Colonic mucosa (tissue), 4 donors: ENCODE measurements at regions not wholly inside any gene's neighbourhood (a gene's known extent, or its start where the extent isn't known, plus 50 kb on each side); places are given as distances from the start of the nearest gene placed in this dataset.
A peak's percentile ranks its signal among the peaks of the same experiment; 100 is the strongest.

Experiments
- DNase-seq: peaks from one replicate; pipeline ENCODE4 v3.0.0-alpha.2; 2020
- H3K27ac ChIP-seq: fragments of 200-600 bp; one replicate; pipeline ENCODE4 v1.8.0; 2021
- H3K27me3 ChIP-seq: fragments of 200-600 bp; one replicate; pipeline ENCODE4 v1.8.0; 2021
- H3K36me3 ChIP-seq: fragments of 200-600 bp; one replicate; pipeline ENCODE4 v1.8.0; 2021
- H3K4me1 ChIP-seq: fragments of 200-600 bp; one replicate; pipeline ENCODE4 v1.8.0; 2021; ENCODE audit warnings: mild to moderate bottlenecking
- H3K4me3 ChIP-seq: fragments of 200-600 bp; one replicate; pipeline ENCODE4 v1.8.0; 2021
- H3K9ac ChIP-seq, 2 donors: one replicate each; pipeline ENCODE4 v1.7.0; 2013; ENCODE audit warnings: control low read depth in 2 of 2, low read depth in 2 of 2, low read length in 2 of 2
- H3K9me3 ChIP-seq: fragments of 200-600 bp; one replicate; pipeline ENCODE4 v1.8.0; 2021
- intact Hi-C: fragments of 100-400 bp; cut with DNase I; formaldehyde crosslinking; loops from one replicate; pipeline ENCODE4 v1.14.1; 2022
- TF ChIP-seq, protein P1 (sequence below): fragments of 200-600 bp; IDR thresholded peaks from one replicate; pipeline ENCODE4 v1.8.0; 2022; ENCODE audit warnings: antibody characterized with exemption, mild to moderate bottlenecking
- donor health status: healthy.
- donor health status: DM: no; HTN: no; CAD: no.
- donor health status: DM: no; HTN: no; CAD: no.

DNA sequence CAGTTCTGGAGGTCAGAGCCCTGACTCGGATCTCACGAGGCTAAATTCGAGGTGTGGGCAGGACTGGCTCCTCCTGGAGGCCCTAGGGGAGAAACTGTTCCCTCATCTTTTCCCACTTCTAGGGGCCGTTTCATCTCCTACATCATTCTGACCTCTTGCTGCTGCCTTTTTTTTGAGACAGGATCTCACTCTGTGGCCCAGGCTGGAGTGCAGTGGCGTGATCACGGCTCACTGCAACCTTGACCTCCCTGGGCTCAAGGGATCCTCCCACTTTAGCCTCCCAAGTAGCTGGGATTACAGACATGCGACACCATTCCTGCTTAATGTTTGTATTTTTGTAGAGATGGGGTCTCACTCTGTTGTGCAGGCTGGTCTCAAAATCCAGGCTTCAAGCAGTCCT is 244.1 kb upstream of the GSE1 start:
- Histone ChIP-seq H3K27me3 (no peaks in the 10 kb centered on the region), H3K9ac (no peak overlapping the region), H3K4me3 (no peak overlapping the region), H3K4me1 (peaks cover 4% of the 10 kb centered on the region), H3K27ac (no peak overlapping the region), H3K36me3 (no peaks in the 10 kb centered on the region), H3K9me3 (no peaks in the 10 kb centered on the region)
- no peak for DNase-seq
- intact Hi-C loops, result no loop called here
- TF ChIP-seq, protein P1, sequence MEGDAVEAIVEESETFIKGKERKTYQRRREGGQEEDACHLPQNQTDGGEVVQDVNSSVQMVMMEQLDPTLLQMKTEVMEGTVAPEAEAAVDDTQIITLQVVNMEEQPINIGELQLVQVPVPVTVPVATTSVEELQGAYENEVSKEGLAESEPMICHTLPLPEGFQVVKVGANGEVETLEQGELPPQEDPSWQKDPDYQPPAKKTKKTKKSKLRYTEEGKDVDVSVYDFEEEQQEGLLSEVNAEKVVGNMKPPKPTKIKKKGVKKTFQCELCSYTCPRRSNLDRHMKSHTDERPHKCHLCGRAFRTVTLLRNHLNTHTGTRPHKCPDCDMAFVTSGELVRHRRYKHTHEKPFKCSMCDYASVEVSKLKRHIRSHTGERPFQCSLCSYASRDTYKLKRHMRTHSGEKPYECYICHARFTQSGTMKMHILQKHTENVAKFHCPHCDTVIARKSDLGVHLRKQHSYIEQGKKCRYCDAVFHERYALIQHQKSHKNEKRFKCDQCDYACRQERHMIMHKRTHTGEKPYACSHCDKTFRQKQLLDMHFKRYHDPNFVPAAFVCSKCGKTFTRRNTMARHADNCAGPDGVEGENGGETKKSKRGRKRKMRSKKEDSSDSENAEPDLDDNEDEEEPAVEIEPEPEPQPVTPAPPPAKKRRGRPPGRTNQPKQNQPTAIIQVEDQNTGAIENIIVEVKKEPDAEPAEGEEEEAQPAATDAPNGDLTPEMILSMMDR, result no peak

DNA sequence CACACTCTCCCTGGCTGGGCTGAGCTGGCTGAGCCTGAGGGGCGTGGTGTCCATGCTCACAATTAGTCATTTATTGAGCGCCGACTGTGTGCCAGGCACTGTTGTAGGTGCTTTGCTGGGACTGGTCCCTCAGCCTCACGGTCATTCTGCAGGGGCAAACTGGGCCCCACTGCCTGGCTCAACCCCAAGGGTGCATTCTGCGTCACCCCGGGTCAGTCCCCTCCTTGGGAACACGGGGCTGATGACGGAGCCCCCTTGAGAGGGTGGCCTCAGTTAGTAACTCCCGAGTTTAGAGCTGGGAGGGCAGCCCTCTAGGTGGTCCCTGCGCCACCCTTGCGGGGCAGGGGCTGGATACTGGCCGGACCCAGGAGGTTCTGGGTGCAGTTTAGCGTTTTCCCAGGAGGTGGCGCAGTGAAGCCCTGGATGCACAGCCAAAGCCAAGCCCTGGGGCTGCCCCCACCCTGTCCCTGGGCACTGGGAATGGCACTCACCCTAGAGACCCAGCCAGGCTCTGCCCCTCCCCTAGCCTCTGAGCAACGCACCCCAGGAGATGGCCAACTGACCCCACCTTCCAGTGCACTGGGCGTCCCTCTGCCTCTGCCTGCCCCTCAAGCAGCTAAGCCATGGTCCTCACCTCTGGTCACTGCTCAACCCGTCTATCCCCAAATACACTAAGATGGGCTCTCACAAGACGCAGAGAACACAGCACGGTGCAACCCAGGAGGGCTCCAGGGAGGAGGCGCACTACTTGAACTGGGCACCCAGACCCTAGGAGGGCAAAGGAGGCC is 243.2 kb upstream of the GSE1 start:
- intact Hi-C loops, result no loop called here
- Histone ChIP-seq H3K36me3 (no peaks in the 10 kb centered on the region), H3K9ac (peak overlapping the region; percentile 50 to 63), H3K27me3 (no peaks in the 10 kb centered on the region), H3K4me1 (peaks cover 4% of the 10 kb centered on the region), H3K4me3 (no peak overlapping the region), H3K27ac (no peak overlapping the region), H3K9me3 (no peaks in the 10 kb centered on the region)
- TF ChIP-seq, protein P1, result peak; percentile 89
- DNase-seq, result peak; percentile 82

DNA sequence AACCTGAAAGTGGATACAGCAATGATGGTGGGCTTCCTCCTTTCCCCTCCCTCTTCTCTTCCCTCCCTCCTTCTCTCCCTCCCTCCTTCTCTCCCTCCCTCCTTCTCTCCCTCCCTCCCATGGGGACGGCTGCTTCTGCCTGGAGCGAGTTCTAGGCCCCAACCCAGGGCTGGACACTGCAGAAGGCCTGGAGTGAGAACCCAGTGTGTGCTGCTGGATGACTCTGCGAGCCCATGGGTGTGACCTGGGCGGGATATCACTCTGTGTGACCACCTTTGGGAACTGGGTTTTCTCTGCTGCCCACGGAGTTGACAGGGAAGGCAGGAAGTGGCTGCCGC is 242.6 kb upstream of the GSE1 start:
- H3K4me1 ChIP-seq, result peaks cover 4% of the 10 kb centered on the region
- TF ChIP-seq, protein P1, result no peak
- intact Hi-C loops, result no loop called here
- H3K36me3 ChIP-seq, result no peaks in the 10 kb centered on the region
- peak overlapping the region; percentile 50 to 63 for H3K9ac ChIP-seq
- no peaks in the 10 kb centered on the region for H3K9me3 ChIP-seq
- H3K27ac ChIP-seq, result peak overlapping the region; percentile 35
- H3K4me3 ChIP-seq, result no peak overlapping the region
- no peak for DNase-seq
- no peaks in the 10 kb centered on the region for H3K27me3 ChIP-seq

DNA sequence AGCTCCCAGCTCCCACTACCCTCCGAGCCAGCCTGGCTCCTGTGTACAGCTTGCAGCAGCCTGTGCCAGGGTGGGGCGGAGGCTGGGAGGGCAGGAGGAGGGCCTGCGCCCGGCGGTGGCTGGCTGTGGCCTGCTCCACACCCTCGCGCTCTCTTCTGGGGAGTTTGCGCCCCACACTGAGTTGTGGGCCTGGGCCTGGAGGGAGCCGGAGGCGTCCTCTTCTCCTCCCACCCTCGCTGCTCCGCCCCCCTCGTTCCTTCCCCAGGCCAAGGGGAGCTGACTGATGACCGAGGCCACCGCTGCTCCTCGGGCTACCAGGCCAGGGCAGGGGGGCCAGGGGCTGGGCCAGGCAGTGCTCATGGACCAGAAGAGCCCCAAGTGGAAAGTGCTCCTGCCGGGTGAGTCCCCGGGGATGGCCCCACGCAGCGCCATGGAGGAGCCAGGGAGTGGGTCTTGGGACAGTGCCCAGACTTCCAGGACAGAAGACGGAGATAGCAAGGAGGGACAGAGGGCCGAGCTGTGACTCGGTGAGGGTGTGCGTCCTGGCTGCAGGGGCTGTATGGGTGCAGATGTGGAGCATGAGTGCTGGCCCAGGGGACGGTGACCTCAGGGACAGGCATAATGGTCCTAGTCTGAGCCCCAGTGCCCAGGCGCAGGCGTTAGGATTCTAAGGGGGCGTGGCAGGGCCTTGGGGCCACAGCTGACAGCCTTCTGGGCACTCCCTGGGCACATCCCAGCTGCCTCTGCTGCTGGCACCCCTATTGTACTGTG is 242.1 kb upstream of the GSE1 start:
- H3K27me3 ChIP-seq, result no peaks in the 10 kb centered on the region
- DNase-seq, result peak; percentile 88
- TF ChIP-seq, protein P1, result no peak
- no peaks in the 10 kb centered on the region for H3K36me3 ChIP-seq
- H3K4me3 ChIP-seq, result no peak overlapping the region
- H3K27ac ChIP-seq, result peak overlapping the region; percentile 35
- intact Hi-C loops, result no loop called here
- H3K9me3 ChIP-seq, result no peaks in the 10 kb centered on the region
- H3K4me1 ChIP-seq, result peaks cover 4% of the 10 kb centered on the region
- H3K9ac ChIP-seq, result peak overlapping the region; percentile 50 to 63

DNA sequence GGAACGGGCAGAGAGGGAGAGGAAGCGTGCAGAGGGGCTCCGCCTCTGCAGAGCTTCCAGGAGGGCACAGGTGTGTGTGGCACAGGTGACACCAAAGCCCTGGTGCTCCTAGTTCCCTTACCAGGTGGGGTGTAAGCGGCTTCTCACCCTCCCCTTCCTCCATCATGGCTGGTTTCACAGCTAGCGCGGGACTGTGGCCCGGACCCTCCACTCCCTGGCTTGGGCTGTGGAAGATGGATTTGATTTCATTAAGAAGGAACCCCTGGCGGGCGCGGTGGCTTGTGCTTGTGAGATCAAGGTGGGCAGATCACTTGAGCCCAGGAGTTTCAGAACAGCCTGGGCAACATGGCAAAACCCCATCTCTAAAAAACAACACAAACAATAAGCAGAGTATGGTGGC is 241.2 kb upstream of the GSE1 start:
- H3K27me3 ChIP-seq, result no peaks in the 10 kb centered on the region
- intact Hi-C loops, result no loop called here
- TF ChIP-seq, protein P1, result no peak
- no peak overlapping the region for H3K4me3 ChIP-seq
- no peaks in the 10 kb centered on the region for H3K36me3 ChIP-seq
- no peak for DNase-seq
- peak overlapping the region in 1 of 2 donors; percentile 63 for H3K9ac ChIP-seq
- H3K27ac ChIP-seq, result no peak overlapping the region
- H3K4me1 ChIP-seq, result peaks cover 13% of the 10 kb centered on the region
- no peaks in the 10 kb centered on the region for H3K9me3 ChIP-seq
